ENCODE measurements at regions not wholly inside any gene's neighbourhood (a gene's known extent, or its start where the extent isn't known, plus 50 kb on each side); places are given as distances from the start of the nearest gene placed in this dataset.

DNA sequence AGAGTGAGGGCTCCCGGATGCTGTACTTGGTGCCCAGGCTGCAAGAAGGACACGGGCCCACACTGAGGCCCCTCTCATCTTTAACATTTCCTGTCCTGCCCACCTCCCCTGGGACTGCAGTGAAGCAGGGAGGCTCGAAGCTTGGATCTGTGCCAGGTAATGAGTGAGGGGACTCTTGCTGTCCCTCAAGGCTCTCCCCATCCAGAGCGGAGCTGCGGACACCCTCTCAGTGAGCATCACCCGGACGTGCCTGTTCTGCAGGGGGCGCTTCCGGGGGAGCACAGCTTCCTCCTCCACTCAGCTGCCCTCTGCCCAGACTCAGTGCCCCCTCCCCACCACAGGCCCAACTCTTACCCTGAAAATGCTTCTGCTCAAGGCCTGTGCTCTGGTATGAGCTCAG is 150.0 kb upstream of the MYCN start:
- TF ChIP-seq, protein P1, sequence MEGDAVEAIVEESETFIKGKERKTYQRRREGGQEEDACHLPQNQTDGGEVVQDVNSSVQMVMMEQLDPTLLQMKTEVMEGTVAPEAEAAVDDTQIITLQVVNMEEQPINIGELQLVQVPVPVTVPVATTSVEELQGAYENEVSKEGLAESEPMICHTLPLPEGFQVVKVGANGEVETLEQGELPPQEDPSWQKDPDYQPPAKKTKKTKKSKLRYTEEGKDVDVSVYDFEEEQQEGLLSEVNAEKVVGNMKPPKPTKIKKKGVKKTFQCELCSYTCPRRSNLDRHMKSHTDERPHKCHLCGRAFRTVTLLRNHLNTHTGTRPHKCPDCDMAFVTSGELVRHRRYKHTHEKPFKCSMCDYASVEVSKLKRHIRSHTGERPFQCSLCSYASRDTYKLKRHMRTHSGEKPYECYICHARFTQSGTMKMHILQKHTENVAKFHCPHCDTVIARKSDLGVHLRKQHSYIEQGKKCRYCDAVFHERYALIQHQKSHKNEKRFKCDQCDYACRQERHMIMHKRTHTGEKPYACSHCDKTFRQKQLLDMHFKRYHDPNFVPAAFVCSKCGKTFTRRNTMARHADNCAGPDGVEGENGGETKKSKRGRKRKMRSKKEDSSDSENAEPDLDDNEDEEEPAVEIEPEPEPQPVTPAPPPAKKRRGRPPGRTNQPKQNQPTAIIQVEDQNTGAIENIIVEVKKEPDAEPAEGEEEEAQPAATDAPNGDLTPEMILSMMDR (IDR thresholded peaks at IDR 0.05), result no peak
- TF ChIP-seq POLR2AphosphoS5 (IDR thresholded peaks at IDR 0.05), result no peak
- TF ChIP-seq POLR2A (IDR thresholded peaks at IDR 0.05), result no peak

Measured in sigmoid colon (tissue), 4 donors.